ENCODE measurements at regions not wholly inside any gene's neighbourhood (a gene's known extent, or its start where the extent isn't known, plus 50 kb on each side); places are given as distances from the start of the nearest gene placed in this dataset.

DNA sequence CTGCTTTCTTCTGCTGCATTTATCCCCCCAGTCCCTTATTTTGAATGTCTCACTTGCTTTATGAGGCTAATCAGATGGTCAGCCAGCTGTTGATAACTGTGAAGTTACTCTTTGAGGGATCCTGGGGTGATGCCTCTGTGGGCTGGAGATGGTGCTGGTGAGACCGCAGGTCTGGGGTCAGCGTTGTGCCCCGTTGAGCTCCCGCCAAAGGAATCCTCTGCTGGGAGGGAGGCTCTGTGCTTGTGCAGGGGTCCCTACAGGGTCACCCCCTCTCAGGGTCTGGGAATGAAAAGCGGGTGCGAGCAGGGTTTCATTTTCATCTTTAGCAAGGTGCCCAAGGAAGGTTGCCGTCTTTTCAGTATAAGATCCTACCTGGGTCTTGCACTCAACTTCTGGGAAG is 161.2 kb upstream of the RTL1 start:
- TF ChIP-seq CTCF (IDR thresholded peaks at IDR 0.05) (no peak), POLR2A (IDR thresholded peaks at IDR 0.05) (no peak), POLR2AphosphoS5 (IDR thresholded peaks at IDR 0.05) (no peak)

Measured in prostate gland (tissue), 2 donors.